Fibroblast of skin of scalp (primary cell): ENCODE measurements at regions not wholly inside any gene's neighbourhood (a gene's known extent, or its start where the extent isn't known, plus 50 kb on each side); places are given as distances from the start of the nearest gene placed in this dataset.
"Not testable (repeated sequence)": the region's sequence is repeated elsewhere in the genome, so short reads cannot be mapped to it uniquely, and the experiment has no call there.

Experiments used
- DNase-seq: peaks from one replicate; pipeline ENCODE4 v3.0.0-alpha.2; 2013

GRCh38 chrX:9271789-9272525 is 192.9 kb upstream of the TBL1X start:
- DNase-seq, result peak; percentile 73

- DNase-seq, result no peak
Measured at GRCh38 chrX:9273744-9274143, 191.1 kb upstream of the TBL1X start.

- DNase-seq, result peak; percentile 4
Measured at GRCh38 chrX:9278475-9279233, 186.2 kb upstream of the TBL1X start.

GRCh38 chrX:9279234-9279544 is 185.7 kb upstream of the TBL1X start:
- DNase-seq, result no peak

- DNase-seq, result no peak
Measured at GRCh38 chrX:9280831-9281230, 184.0 kb upstream of the TBL1X start.

GRCh38 chrX:9282325-9282724 is 182.5 kb upstream of the TBL1X start:
- DNase-seq, result no peak

GRCh38 chrX:9285342-9285771 is 179.5 kb upstream of the TBL1X start:
- no peak for DNase-seq

- no peak for DNase-seq
Measured at GRCh38 chrX:9286234-9286633, 178.6 kb upstream of the TBL1X start.

- DNase-seq, result no peak
Measured at GRCh38 chrX:9291629-9292028, 173.2 kb upstream of the TBL1X start.

- DNase-seq, result no peak
Measured at GRCh38 chrX:9293051-9293496, 171.8 kb upstream of the TBL1X start.

- no peak for DNase-seq
Measured at GRCh38 chrX:9293903-9294302, 171.0 kb upstream of the TBL1X start.

GRCh38 chrX:9295551-9295950 is 169.3 kb upstream of the TBL1X start:
- no peak for DNase-seq

GRCh38 chrX:9298221-9298620 is 166.6 kb upstream of the TBL1X start:
- DNase-seq, result no peak

GRCh38 chrX:9299681-9300080 is 165.2 kb upstream of the TBL1X start:
- not testable (repeated sequence) for DNase-seq

GRCh38 chrX:9301836-9302235 is 163.0 kb upstream of the TBL1X start:
- no peak for DNase-seq

GRCh38 chrX:9302381-9302780 is 162.5 kb upstream of the TBL1X start:
- DNase-seq, result no peak

- DNase-seq, result no peak
Measured at GRCh38 chrX:9308426-9308825, 156.4 kb upstream of the TBL1X start.

- DNase-seq, result peak; percentile 37
Measured at GRCh38 chrX:9310616-9311015, 154.2 kb upstream of the TBL1X start.

- no peak for DNase-seq
Measured at GRCh38 chrX:9311421-9312160, 153.3 kb upstream of the TBL1X start.

GRCh38 chrX:9312922-9313867 is 151.7 kb upstream of the TBL1X start:
- DNase-seq, result no peak

GRCh38 chrX:9315086-9315485 is 149.8 kb upstream of the TBL1X start:
- no peak for DNase-seq

GRCh38 chrX:9316096-9316495 is 148.8 kb upstream of the TBL1X start:
- DNase-seq, result no peak
